A549 (cell line): ENCODE measurements at regions not wholly inside any gene's neighbourhood (a gene's known extent, or its start where the extent isn't known, plus 50 kb on each side); places are given as distances from the start of the nearest gene placed in this dataset.

Source experiments
- CEBPB ChIP-seq, 2 experiments: fragments of >200 bp in 1 of 2; sonication (Bioruptor Twin) in 1 of 2; formaldehyde crosslinking in 1 of 2; IDR thresholded peaks; 2 replicates each; pipeline ENCODE4 v1.6.1; 2012 to 2016
- EHMT2 ChIP-seq: fragments of 200-600 bp; sonication (generic); IDR thresholded peaks from 2 replicates; pipeline ENCODE4 v1.6.1; 2016; ENCODE audit warnings: antibody characterized with exemption, low read depth, mild to moderate bottlenecking, moderate library complexity
- EP300 ChIP-seq, 2 experiments: fragments of >200 bp; sonication (Bioruptor Twin); formaldehyde crosslinking; IDR thresholded peaks; 2 replicates in 1 of 2; 3 replicates in 1 of 2; pipeline ENCODE4 v1.6.1; 2016 to 2017
- JUN ChIP-seq, 2 experiments: fragments of >200 bp; sonication (Bioruptor Twin); formaldehyde crosslinking; IDR thresholded peaks; 2 replicates in 1 of 2; 3 replicates in 1 of 2; pipeline ENCODE4 v1.6.1; 2016 to 2017
- NR3C1 ChIP-seq: fragments of >200 bp; sonication (Bioruptor Twin); formaldehyde crosslinking; IDR thresholded peaks from 3 replicates; pipeline ENCODE4 v1.6.1; 2017
- SMC3 ChIP-seq: fragments of >200 bp; sonication (Bioruptor Twin); formaldehyde crosslinking; IDR thresholded peaks from 3 replicates; pipeline ENCODE4 v1.6.1; 2018; ENCODE audit warnings: inconsistent platforms
- TF ChIP-seq, protein P1 (sequence below): fragments of >200 bp; sonication (Bioruptor Twin); formaldehyde crosslinking; IDR thresholded peaks from 3 replicates; pipeline ENCODE4 v1.5.1; 2016
- TF ChIP-seq, protein P2 (sequence below): fragments of 450-650 bp; IDR thresholded peaks from 2 replicates; pipeline ENCODE4 v1.6.1; 2014; ENCODE audit warnings: antibody characterized with exemption

DNA sequence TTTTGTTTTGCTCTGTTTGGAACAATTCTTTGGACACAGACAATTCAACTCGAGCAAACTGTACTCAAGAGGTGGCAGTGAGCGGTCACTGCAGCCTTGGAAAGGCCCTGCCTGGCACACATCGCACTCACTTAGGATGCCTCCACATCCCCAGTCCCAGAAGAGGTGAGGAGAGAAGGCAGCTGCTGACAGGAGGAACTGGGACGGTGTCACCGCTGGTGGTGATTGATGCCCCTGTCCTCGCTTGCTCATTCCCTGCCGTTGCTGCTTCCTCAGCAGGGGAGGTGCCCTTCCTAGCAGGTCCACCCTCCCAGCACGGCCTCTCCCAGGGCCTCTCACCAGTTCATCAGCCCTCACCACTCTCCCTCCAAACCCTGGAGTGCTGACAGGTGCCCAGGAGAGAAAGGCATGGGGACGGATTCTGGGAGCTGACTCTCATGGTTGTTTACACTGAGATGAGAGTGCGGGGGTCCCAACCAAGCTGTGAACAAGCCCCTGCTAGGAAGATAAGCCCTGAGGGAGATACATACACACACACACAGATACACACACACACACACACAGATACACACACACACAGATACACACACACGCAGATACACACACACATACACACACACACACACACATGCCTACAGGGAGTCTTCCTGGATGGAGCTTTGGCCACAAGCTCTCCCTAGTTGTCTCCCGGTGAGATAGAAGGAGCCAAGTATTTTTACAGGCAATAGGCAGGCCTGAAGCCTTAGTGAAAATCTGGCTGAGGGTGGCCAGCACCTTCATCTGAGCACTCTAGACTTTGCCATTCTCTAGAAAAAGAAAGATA, 101.1 kb downstream of the CDC7 start:
- no peak for TF ChIP-seq SMC3
- TF ChIP-seq CEBPB (IDR thresholded peaks at IDR 0.05): no peak
- no peak for TF ChIP-seq JUN (IDR thresholded peaks at IDR 0.05)
- TF ChIP-seq, protein P1, sequence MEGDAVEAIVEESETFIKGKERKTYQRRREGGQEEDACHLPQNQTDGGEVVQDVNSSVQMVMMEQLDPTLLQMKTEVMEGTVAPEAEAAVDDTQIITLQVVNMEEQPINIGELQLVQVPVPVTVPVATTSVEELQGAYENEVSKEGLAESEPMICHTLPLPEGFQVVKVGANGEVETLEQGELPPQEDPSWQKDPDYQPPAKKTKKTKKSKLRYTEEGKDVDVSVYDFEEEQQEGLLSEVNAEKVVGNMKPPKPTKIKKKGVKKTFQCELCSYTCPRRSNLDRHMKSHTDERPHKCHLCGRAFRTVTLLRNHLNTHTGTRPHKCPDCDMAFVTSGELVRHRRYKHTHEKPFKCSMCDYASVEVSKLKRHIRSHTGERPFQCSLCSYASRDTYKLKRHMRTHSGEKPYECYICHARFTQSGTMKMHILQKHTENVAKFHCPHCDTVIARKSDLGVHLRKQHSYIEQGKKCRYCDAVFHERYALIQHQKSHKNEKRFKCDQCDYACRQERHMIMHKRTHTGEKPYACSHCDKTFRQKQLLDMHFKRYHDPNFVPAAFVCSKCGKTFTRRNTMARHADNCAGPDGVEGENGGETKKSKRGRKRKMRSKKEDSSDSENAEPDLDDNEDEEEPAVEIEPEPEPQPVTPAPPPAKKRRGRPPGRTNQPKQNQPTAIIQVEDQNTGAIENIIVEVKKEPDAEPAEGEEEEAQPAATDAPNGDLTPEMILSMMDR: no peak
- TF ChIP-seq NR3C1: no peak
- TF ChIP-seq, protein P2, sequence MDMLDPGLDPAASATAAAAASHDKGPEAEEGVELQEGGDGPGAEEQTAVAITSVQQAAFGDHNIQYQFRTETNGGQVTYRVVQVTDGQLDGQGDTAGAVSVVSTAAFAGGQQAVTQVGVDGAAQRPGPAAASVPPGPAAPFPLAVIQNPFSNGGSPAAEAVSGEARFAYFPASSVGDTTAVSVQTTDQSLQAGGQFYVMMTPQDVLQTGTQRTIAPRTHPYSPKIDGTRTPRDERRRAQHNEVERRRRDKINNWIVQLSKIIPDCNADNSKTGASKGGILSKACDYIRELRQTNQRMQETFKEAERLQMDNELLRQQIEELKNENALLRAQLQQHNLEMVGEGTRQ: no peak
- TF ChIP-seq EHMT2: no peak
- TF ChIP-seq EP300 (IDR thresholded peaks at IDR 0.05): no peak
